ENCODE measurements at regions not wholly inside any gene's neighbourhood (a gene's known extent, or its start where the extent isn't known, plus 50 kb on each side); places are given as distances from the start of the nearest gene placed in this dataset.
"Not testable (repeated sequence)": the region's sequence is repeated elsewhere in the genome, so short reads cannot be mapped to it uniquely, and the experiment has no call there.

DNA sequence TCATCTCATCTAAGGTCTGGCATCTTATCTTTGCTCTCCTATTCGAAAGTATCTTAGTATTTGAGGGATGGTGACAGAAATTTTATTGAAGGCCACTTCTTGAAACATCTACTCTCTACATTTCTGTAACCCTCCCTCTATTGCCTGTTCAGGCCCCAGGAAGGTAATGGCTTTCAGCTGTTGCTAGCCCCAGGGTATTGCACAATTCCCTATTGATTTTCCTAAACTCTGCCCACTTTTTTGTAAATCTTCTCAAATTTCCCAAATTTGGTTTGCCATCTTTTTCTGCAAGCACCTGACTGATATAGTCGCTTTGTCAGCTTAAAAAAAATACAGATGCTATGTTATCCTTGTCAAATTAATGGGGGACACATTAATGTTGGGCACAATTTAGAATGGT is 242.1 kb downstream of the RAP2B start:
- DNase-seq (ENCODE audit: low spot score) = no peak
- H3K36me3 ChIP-seq = no peaks in the 10 kb centered on the region
- intact Hi-C loops (cut with DNase I) = no loop called here
- WGBS = 55% methylated on average over 2 of the region's 2 CpGs
- H3K9me3 ChIP-seq = no peaks in the 10 kb centered on the region
- H3K27ac ChIP-seq = no peak overlapping the region
- no peak for TF ChIP-seq POLR2A (IDR thresholded peaks at IDR 0.05)
- TF ChIP-seq POLR2AphosphoS5 (IDR thresholded peaks at IDR 0.05) = no peak
- TF ChIP-seq, protein P1, sequence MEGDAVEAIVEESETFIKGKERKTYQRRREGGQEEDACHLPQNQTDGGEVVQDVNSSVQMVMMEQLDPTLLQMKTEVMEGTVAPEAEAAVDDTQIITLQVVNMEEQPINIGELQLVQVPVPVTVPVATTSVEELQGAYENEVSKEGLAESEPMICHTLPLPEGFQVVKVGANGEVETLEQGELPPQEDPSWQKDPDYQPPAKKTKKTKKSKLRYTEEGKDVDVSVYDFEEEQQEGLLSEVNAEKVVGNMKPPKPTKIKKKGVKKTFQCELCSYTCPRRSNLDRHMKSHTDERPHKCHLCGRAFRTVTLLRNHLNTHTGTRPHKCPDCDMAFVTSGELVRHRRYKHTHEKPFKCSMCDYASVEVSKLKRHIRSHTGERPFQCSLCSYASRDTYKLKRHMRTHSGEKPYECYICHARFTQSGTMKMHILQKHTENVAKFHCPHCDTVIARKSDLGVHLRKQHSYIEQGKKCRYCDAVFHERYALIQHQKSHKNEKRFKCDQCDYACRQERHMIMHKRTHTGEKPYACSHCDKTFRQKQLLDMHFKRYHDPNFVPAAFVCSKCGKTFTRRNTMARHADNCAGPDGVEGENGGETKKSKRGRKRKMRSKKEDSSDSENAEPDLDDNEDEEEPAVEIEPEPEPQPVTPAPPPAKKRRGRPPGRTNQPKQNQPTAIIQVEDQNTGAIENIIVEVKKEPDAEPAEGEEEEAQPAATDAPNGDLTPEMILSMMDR (IDR thresholded peaks at IDR 0.05) = no peak
- no peaks in the 10 kb centered on the region for H3K27me3 ChIP-seq (replicated peaks; ENCODE audit: insufficient read depth)
- no peaks in the 10 kb centered on the region for H3K4me1 ChIP-seq (replicated peaks)
- no peak overlapping the region for H3K4me3 ChIP-seq

DNA sequence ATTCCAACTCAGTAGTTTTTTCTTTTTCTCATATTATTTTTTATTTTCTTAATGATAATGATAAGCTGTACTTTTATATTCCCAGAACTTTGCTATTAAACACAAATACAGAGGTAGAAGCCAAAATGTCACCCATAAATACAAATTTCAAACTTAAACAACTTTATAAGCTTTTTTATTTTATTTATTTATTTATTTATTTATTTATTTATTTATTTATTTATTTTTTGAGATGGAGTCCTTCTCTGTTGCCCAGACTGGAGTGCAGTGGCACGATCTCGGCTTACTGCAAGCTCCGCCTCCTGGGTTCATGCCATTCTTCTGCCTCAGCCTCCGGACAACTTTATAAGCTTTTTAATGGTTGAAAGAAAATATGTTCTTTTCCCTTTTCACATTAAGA is 243.3 kb downstream of the RAP2B start:
- H3K4me3 ChIP-seq; H3K27me3 ChIP-seq (replicated peaks; ENCODE audit: insufficient read depth); H3K27ac ChIP-seq; H3K9me3 ChIP-seq; H3K36me3 ChIP-seq; H3K4me1 ChIP-seq (replicated peaks); intact Hi-C loops (cut with DNase I); DNase-seq (ENCODE audit: low spot score): not testable (repeated sequence)
- WGBS = 60% methylated on average over 4 of the region's 4 CpGs

DNA sequence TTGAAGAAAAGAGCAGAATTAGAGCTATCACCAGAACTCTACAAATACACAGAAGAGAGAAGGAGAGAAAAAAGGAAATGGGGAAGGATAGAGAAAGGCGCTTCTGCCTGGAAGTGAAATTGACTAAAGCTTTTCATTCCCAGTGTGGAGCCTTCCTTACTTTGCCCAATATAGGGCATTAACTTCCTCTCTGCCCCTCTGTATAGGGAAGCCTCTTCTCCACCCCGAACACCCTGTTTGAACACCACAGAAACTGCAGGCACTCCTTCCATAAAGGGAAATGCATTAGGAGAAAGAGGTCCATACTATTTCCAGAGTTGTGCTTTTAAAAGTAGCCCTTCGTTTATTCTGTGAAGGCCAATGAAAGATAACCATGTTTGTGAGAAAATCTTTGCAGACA is 248.5 kb downstream of the RAP2B start:
- H3K27me3 ChIP-seq (replicated peaks; ENCODE audit: insufficient read depth) = no peaks in the 10 kb centered on the region
- WGBS = 75% methylated on average over 3 of the region's 3 CpGs
- DNase-seq (ENCODE audit: low spot score) = no peak

DNA sequence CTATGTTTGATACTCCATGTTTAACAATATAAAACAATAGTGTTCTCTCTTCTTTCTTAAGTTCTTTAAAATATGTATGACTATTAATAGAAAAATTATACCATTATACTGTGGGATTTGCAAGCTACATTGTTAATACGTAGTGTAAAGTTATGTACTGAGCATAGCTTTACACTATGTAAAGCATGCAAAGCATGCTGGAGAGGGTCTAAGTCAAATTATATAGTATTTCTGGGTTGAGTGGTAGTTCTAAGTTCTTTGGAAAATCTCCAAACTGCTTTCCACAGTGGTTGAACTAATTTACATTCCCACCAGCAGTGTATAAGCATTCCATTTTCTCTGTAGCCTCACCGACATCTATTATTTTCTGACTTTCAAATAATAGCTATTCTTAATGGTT is 253.0 kb downstream of the RAP2B start:
- H3K27ac ChIP-seq = no peak overlapping the region
- H3K36me3 ChIP-seq = no peaks in the 10 kb centered on the region
- H3K4me3 ChIP-seq = no peak overlapping the region
- H3K27me3 ChIP-seq (replicated peaks; ENCODE audit: insufficient read depth) = no peaks in the 10 kb centered on the region
- 72% methylated on average over 2 of the region's 2 CpGs for WGBS
- intact Hi-C loops (cut with DNase I) = no loop called here
- no peak for DNase-seq (ENCODE audit: low spot score)
- H3K9me3 ChIP-seq = no peaks in the 10 kb centered on the region
- TF ChIP-seq POLR2AphosphoS5 (IDR thresholded peaks at IDR 0.05) = no peak
- no peak for TF ChIP-seq POLR2A (IDR thresholded peaks at IDR 0.05)
- TF ChIP-seq, protein P1 (IDR thresholded peaks at IDR 0.05) = no peak
- no peaks in the 10 kb centered on the region for H3K4me1 ChIP-seq (replicated peaks)

More for the DNA sequence above, 248.5 kb downstream of the RAP2B start:
- H3K27ac ChIP-seq = no peak overlapping the region
- H3K4me3 ChIP-seq = no peak overlapping the region
- H3K36me3 ChIP-seq = no peaks in the 10 kb centered on the region
- H3K9me3 ChIP-seq = no peaks in the 10 kb centered on the region
- intact Hi-C loops (cut with DNase I) = no loop called here
- TF ChIP-seq, protein P1 (IDR thresholded peaks at IDR 0.05) = no peak
- TF ChIP-seq POLR2AphosphoS5 (IDR thresholded peaks at IDR 0.05) (no peak), POLR2A (IDR thresholded peaks at IDR 0.05) (no peak)
- H3K4me1 ChIP-seq (replicated peaks) = no peaks in the 10 kb centered on the region

DNA sequence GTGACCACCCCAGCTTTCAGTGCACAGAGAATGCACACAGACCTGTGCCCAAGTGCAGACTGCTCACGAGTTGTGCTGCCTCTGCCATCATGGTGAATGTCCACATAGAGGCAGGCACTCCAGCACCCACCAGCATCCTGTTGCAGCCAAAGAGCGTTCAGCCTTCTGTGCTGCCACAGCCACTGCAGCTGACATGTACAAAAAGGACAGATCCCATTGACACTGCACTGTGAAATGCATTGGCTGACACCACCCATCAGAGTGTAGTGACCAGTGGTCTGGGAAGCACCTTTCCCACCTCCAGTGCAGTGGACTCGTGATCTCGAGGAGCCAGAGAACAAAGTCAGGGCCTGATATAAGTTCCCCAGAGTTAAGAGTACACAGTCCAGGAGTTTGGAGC is 260.3 kb downstream of the RAP2B start:
- no peaks in the 10 kb centered on the region for H3K36me3 ChIP-seq
- H3K27me3 ChIP-seq (replicated peaks; ENCODE audit: insufficient read depth) = no peaks in the 10 kb centered on the region
- no peaks in the 10 kb centered on the region for H3K4me1 ChIP-seq (replicated peaks)
- H3K9me3 ChIP-seq = no peaks in the 10 kb centered on the region
- no peak for TF ChIP-seq POLR2A (IDR thresholded peaks at IDR 0.05)
- no peak for TF ChIP-seq POLR2AphosphoS5 (IDR thresholded peaks at IDR 0.05)
- TF ChIP-seq, protein P1 (IDR thresholded peaks at IDR 0.05) = no peak
- WGBS = 92% methylated on average over 4 of the region's 4 CpGs
- no peak for DNase-seq (ENCODE audit: low spot score)
- no peak overlapping the region for H3K27ac ChIP-seq
- intact Hi-C loops (cut with DNase I) = no loop called here
- H3K4me3 ChIP-seq = no peak overlapping the region

DNA sequence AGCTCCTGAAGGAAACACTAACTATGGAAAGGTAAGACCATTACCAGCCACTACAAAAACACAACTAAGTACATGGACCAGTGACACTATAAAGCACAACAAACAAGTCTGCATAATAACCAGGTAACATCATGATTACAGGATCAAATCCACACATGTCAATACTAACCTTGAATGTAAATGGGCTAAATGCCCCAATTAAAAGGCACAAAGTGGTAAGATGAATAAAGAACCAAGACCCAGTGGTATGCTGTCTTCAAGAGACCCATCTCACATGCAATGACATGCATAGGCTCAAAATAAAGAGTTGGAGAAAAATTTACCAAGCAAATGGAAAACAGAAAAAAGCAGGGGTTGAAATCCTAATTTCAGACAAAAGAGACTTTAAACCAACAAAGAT is 261.8 kb downstream of the RAP2B start:
- H3K4me3 ChIP-seq; DNase-seq (ENCODE audit: low spot score); H3K27me3 ChIP-seq (replicated peaks; ENCODE audit: insufficient read depth); intact Hi-C loops (cut with DNase I); H3K36me3 ChIP-seq; H3K27ac ChIP-seq; H3K4me1 ChIP-seq (replicated peaks); H3K9me3 ChIP-seq: not testable (repeated sequence)
